ENCODE measurements at regions not wholly inside any gene's neighbourhood (a gene's known extent, or its start where the extent isn't known, plus 50 kb on each side); places are given as distances from the start of the nearest gene placed in this dataset.

DNA sequence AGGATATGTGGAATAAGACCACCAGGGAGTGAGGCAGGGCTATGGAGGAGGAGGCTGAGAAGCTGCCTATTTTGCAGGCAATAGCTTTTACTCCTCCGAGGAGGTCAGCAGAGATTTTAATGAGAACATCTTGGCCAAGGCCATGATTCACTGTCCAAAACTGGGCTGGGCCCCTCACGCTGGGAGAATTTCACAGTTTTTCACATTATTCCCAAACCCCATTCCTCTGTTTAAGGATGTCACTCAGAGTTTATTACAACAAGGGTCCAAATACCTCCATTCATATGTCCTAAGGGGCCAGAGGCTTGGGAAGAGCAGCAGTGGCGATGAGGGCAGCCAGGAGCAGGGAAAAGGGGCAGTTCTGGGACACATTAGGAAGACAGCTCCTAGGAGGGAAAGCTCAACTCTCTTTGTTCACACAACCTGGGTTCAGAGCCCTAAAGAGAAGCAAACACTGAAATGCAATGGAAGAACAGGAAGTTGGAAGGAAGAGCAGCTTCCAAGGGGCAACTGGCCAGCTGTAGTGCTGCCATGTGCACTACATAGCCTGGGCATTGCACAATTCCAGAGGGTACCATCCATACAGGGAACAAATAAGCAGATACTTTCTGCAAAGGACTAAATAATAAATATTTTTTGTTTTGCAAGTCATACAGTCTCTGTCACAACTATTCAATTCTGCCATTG, 283.2 kb downstream of the NUAK1 start:
- Mint-ChIP-seq H3K4me3 (no peak overlapping the region), H3K27me3 (no peaks in the 10 kb centered on the region), H3K9me3 (no peaks in the 10 kb centered on the region), H3K36me3 (no peaks in the 10 kb centered on the region), H3K27ac (no peak overlapping the region), H3K4me1 (no peaks in the 10 kb centered on the region)
- CTCF ChIA-PET = no interaction called here
- DNase-seq = no peak

- Mint-ChIP-seq H3K27ac (no peak overlapping the region), H3K36me3 (no peaks in the 10 kb centered on the region), H3K9me3 (no peaks in the 10 kb centered on the region), H3K4me3 (no peak overlapping the region), H3K4me1 (no peaks in the 10 kb centered on the region), H3K27me3 (no peaks in the 10 kb centered on the region)
- DNase-seq = no peak
- CTCF ChIA-PET = interaction anchor here (0.6 kb wide), 1 partner anchor 15 kb away, joined by 3 read pairs; no protein-coding TSS in a partner anchor
Observed at GRCh38 chr12:105856048-105856405, 282.7 kb downstream of the NUAK1 start.

- no peaks in the 10 kb centered on the region for H3K9me3 Mint-ChIP-seq
- H3K4me1 Mint-ChIP-seq = no peaks in the 10 kb centered on the region
- no peak overlapping the region for H3K4me3 Mint-ChIP-seq
- no peaks in the 10 kb centered on the region for H3K27me3 Mint-ChIP-seq
- no peaks in the 10 kb centered on the region for H3K36me3 Mint-ChIP-seq
- DNase-seq = no peak
- H3K27ac Mint-ChIP-seq = no peak overlapping the region
- CTCF ChIA-PET = no interaction called here
Observed at GRCh38 chr12:105858981-105859710, 279.6 kb downstream of the NUAK1 start.

- no peak for DNase-seq
- H3K4me3 Mint-ChIP-seq = no peak overlapping the region
- no peaks in the 10 kb centered on the region for H3K36me3 Mint-ChIP-seq
- no peaks in the 10 kb centered on the region for H3K4me1 Mint-ChIP-seq
- H3K27ac Mint-ChIP-seq = no peak overlapping the region
- CTCF ChIA-PET = no interaction called here
- H3K9me3 Mint-ChIP-seq = no peaks in the 10 kb centered on the region
- no peaks in the 10 kb centered on the region for H3K27me3 Mint-ChIP-seq
Observed at GRCh38 chr12:105860561-105861207, 278.1 kb downstream of the NUAK1 start.

DNA sequence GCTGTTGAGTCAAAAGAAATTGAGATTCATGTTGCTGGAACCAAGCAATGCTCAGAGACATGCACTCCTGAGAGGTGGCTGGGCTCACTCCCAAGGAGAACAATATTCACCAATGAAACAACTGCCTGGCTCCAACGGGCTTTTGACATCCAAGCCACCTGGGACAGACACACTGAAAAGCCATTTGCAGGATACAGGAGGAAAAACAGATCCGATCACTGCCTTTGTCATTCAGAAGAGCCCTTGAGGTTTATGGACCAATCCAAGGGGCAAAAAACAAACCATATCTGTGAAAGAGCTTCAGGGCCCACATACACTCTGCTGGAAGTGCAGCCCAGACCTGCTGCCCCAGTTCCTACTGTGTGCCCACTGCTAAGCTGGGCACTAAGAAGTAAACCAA, 277.5 kb downstream of the NUAK1 start:
- no peak overlapping the region for H3K4me3 Mint-ChIP-seq
- DNase-seq = no peak
- H3K4me1 Mint-ChIP-seq = no peaks in the 10 kb centered on the region
- no peak overlapping the region for H3K27ac Mint-ChIP-seq
- CTCF ChIA-PET = no interaction called here
- no peaks in the 10 kb centered on the region for H3K9me3 Mint-ChIP-seq
- no peaks in the 10 kb centered on the region for H3K36me3 Mint-ChIP-seq
- no peaks in the 10 kb centered on the region for H3K27me3 Mint-ChIP-seq

DNA sequence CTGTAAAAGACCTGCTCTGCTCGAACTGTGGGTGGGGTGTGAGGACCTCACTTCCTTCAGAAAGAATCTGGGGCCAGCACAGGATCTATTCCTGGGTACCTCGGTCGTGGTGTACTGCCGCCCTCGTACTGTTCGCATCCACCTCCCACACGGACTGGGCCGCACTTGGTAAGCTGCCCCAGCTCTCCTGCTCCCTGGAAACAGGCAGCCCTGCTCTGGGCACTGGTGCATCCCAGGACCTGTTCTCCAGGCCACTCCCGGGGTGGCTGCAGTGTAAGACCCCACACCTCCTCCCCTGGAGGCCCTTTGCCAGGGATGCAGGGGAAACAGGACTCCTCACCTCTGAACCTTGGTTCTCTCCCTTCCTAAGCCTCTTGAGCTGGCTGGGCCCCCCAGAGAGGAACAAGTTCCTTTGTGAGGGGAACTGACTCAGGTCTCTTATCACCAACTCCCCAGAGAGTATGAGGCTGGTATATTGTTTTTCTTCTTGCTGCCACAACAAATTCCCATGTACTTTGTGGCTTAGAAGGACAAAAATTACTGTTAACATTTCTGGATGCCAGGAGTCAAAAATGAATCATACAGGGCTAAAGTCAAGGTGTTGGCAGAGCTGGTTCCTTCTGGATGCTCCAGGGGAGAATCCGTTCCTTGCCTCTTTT, 276.5 kb downstream of the NUAK1 start:
- Mint-ChIP-seq H3K27ac (no peak overlapping the region), H3K9me3 (no peaks in the 10 kb centered on the region), H3K27me3 (no peaks in the 10 kb centered on the region), H3K4me1 (no peaks in the 10 kb centered on the region), H3K36me3 (no peaks in the 10 kb centered on the region), H3K4me3 (no peak overlapping the region)
- CTCF ChIA-PET = no interaction called here
- DNase-seq = no peak

DNA sequence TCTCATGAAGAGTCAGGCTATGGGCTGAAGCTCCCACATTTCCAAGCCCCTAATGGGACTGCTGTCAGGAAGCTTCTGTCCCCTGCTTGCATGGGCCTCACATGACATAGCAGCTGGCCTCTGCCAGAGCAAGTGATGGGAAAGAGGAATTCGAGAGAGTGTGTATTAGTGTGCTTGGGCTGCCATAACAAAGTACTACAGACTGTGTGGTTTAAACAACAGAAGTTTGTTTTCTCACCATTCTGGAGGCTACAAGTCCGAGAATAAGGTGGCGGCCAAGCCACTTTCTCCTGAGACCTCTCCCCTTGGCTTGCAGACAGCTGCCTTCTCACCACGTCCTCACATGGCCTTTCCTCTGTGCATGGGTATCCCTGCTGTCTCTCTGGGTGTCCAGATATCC, 274.4 kb downstream of the NUAK1 start:
- DNase-seq = no peak
- no peaks in the 10 kb centered on the region for H3K4me1 Mint-ChIP-seq
- no peaks in the 10 kb centered on the region for H3K36me3 Mint-ChIP-seq
- no peaks in the 10 kb centered on the region for H3K27me3 Mint-ChIP-seq
- H3K27ac Mint-ChIP-seq = no peak overlapping the region
- CTCF ChIA-PET = no interaction called here
- no peaks in the 10 kb centered on the region for H3K9me3 Mint-ChIP-seq
- H3K4me3 Mint-ChIP-seq = no peak overlapping the region

DNA sequence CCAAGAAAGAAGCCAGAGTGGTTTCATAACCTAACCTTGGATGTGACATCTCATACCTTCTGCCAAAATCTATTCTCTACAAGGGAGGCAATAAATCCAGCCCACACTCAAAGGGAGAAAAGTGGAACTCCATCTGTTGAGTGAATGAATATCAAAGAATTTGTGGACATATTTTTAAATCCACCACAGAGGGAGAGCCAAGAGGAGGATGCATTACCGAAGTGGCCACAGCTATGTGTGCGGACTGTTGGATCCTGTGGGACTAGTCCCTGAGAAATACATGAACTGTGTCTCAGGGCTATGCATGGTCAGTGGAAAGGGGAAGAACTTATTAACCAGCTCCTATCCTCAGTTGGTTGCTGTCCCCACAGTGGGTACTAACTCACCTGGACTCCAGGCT, 273.9 kb downstream of the NUAK1 start:
- Mint-ChIP-seq H3K4me1 (no peaks in the 10 kb centered on the region), H3K27ac (no peak overlapping the region), H3K9me3 (no peaks in the 10 kb centered on the region), H3K4me3 (no peak overlapping the region), H3K36me3 (no peaks in the 10 kb centered on the region), H3K27me3 (no peaks in the 10 kb centered on the region)
- DNase-seq = no peak
- CTCF ChIA-PET = no interaction called here

DNA sequence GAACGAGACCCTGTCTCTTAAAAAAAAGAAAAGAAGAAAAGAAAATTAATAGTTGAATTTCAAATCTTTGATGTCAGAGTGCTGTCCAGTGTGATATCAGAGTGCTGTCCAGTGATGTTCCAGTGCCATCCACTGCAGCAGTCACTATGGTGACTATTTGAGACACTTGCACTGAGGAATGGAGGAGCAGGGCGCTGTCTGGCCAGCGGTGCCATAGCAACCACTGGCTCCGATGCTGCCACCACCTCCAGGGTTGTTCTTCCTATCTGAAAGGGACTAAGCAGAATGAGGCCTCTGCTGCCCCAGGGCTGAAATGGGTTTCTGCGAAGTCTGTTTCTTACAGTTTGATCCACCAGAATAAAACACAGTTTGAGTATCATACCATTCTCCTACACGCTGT, 272.9 kb downstream of the NUAK1 start:
- Mint-ChIP-seq H3K36me3 (no peaks in the 10 kb centered on the region), H3K4me1 (no peaks in the 10 kb centered on the region), H3K9me3 (no peaks in the 10 kb centered on the region), H3K4me3 (no peak overlapping the region), H3K27ac (no peak overlapping the region), H3K27me3 (no peaks in the 10 kb centered on the region)
- DNase-seq = no peak
- CTCF ChIA-PET = no interaction called here

DNA sequence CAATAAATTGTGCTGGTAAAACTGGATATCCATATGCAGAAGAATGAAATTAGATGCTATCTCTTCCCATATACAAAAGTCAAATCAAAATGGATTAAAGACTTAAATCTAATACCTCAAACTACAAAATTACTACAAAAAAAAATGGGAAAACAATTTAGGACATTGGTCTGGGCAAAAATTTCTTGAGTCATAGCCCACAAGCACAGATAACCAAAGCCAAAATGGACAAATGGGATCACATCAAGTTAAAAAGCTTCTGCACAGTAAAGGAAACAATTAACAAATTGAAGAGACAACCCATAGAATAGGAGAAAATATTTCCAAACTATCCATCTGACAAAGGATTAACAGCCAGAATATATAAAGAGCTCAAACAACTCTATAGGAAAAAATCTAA, 264.6 kb downstream of the NUAK1 start:
- CTCF ChIA-PET = interaction anchor here (0.7 kb wide), 1 partner anchor 160 kb away, joined by 4 read pairs; no protein-coding TSS in a partner anchor
- no peaks in the 10 kb centered on the region for H3K4me1 Mint-ChIP-seq
- no peak overlapping the region for H3K4me3 Mint-ChIP-seq
- H3K36me3 Mint-ChIP-seq = no peaks in the 10 kb centered on the region
- no peak for DNase-seq
- no peaks in the 10 kb centered on the region for H3K9me3 Mint-ChIP-seq
- no peak overlapping the region for H3K27ac Mint-ChIP-seq
- no peaks in the 10 kb centered on the region for H3K27me3 Mint-ChIP-seq

- Mint-ChIP-seq H3K27me3 (no peaks in the 10 kb centered on the region), H3K4me1 (no peaks in the 10 kb centered on the region), H3K9me3 (no peaks in the 10 kb centered on the region), H3K4me3 (no peak overlapping the region), H3K36me3 (no peaks in the 10 kb centered on the region), H3K27ac (no peak overlapping the region)
- CTCF ChIA-PET = no interaction called here
- DNase-seq = no peak
Observed at GRCh38 chr12:105876396-105876927, 262.3 kb downstream of the NUAK1 start.

- Mint-ChIP-seq H3K27me3 (no peaks in the 10 kb centered on the region), H3K36me3 (no peaks in the 10 kb centered on the region), H3K27ac (no peak overlapping the region), H3K4me3 (no peak overlapping the region), H3K9me3 (no peaks in the 10 kb centered on the region), H3K4me1 (no peaks in the 10 kb centered on the region)
- CTCF ChIA-PET = no interaction called here
- DNase-seq = no peak
Observed at GRCh38 chr12:105878964-105879363, 259.8 kb downstream of the NUAK1 start.

- H3K27ac Mint-ChIP-seq = no peak overlapping the region
Observed at GRCh38 chr12:105880824-105881388, 257.8 kb downstream of the NUAK1 start.

GRCh38 chr12:105882404-105882803, 256.4 kb downstream of the NUAK1 start:
- CTCF ChIA-PET = no interaction called here
- no peaks in the 10 kb centered on the region for H3K36me3 Mint-ChIP-seq

More at GRCh38 chr12:105880824-105881388, 257.8 kb downstream of the NUAK1 start:
- H3K27me3 Mint-ChIP-seq = no peaks in the 10 kb centered on the region
- no peaks in the 10 kb centered on the region for H3K9me3 Mint-ChIP-seq
- no peaks in the 10 kb centered on the region for H3K36me3 Mint-ChIP-seq
- CTCF ChIA-PET = no interaction called here
- no peaks in the 10 kb centered on the region for H3K4me1 Mint-ChIP-seq
- H3K4me3 Mint-ChIP-seq = no peak overlapping the region
- no peak for DNase-seq

More at GRCh38 chr12:105882404-105882803, 256.4 kb downstream of the NUAK1 start:
- H3K4me3 Mint-ChIP-seq = no peak overlapping the region
- H3K4me1 Mint-ChIP-seq = no peaks in the 10 kb centered on the region
- no peaks in the 10 kb centered on the region for H3K27me3 Mint-ChIP-seq
- DNase-seq = no peak
- no peaks in the 10 kb centered on the region for H3K9me3 Mint-ChIP-seq
- H3K27ac Mint-ChIP-seq = no peak overlapping the region
